ENCODE measurements at regions not wholly inside any gene's neighbourhood (a gene's known extent, or its start where the extent isn't known, plus 50 kb on each side); places are given as distances from the start of the nearest gene placed in this dataset.

GRCh38 chr12:61357496-61357895, 902.7 kb upstream of the USP15 start:
- DNase-seq = no peak

- DNase-seq = no peak
These were observed 898.2 kb upstream of the USP15 start for GRCh38 chr12:61362037-61362436.

GRCh38 chr12:61365001-61365400, 895.2 kb upstream of the USP15 start:
- no peak for DNase-seq

- no peak for DNase-seq
These were observed 892.9 kb upstream of the USP15 start for GRCh38 chr12:61367281-61367785.

- no peak for DNase-seq
These were observed 890.8 kb upstream of the USP15 start for GRCh38 chr12:61369241-61369910.

GRCh38 chr12:61384511-61384910, 875.7 kb upstream of the USP15 start:
- DNase-seq = no peak

- no peak for DNase-seq
These were observed 874.4 kb upstream of the USP15 start for GRCh38 chr12:61385771-61386170.

- DNase-seq = no peak
These were observed 862.5 kb upstream of the USP15 start for GRCh38 chr12:61397668-61398067.

GRCh38 chr12:61412201-61412600, 848.0 kb upstream of the USP15 start:
- no peak for DNase-seq

GRCh38 chr12:61414470-61414869, 845.7 kb upstream of the USP15 start:
- DNase-seq = no peak

GRCh38 chr12:61422786-61423185, 837.4 kb upstream of the USP15 start:
- no peak for DNase-seq

GRCh38 chr12:61452076-61452475, 808.1 kb upstream of the USP15 start:
- DNase-seq = no peak

- DNase-seq = no peak
These were observed 772.5 kb upstream of the USP15 start for GRCh38 chr12:61487728-61488127.

GRCh38 chr12:61490526-61491498, 769.4 kb upstream of the USP15 start:
- no peak for DNase-seq

GRCh38 chr12:61502179-61502578, 758.0 kb upstream of the USP15 start:
- DNase-seq = no peak

- no peak for DNase-seq
These were observed 755.7 kb upstream of the USP15 start for GRCh38 chr12:61504396-61505080.

GRCh38 chr12:61513499-61513898, 746.7 kb upstream of the USP15 start:
- DNase-seq = no peak

- no peak for DNase-seq
These were observed 746.2 kb upstream of the USP15 start for GRCh38 chr12:61514016-61514415.

- DNase-seq = no peak
These were observed 738.9 kb upstream of the USP15 start for GRCh38 chr12:61521258-61521657.

GRCh38 chr12:61523276-61523992, 736.8 kb upstream of the USP15 start:
- no peak for DNase-seq

- DNase-seq = no peak
These were observed 735.4 kb upstream of the USP15 start for GRCh38 chr12:61524851-61525250.

- no peak for DNase-seq
These were observed 734.9 kb upstream of the USP15 start for GRCh38 chr12:61525331-61525730.

- DNase-seq = no peak
These were observed 729.7 kb upstream of the USP15 start for GRCh38 chr12:61530456-61530855.

Measured in stimulated activated naive CD4-positive, alpha-beta T cell treated with Interleukin-2 at 50 U/mL for 16 hours (primary cell).